Stimulated activated CD4-positive, alpha-beta T cell treated with anti-CD3 and anti-CD28 coated beads, Interleukin-2, amount 100 ng/mL, for 24 hours (primary cell): ENCODE measurements at regions not wholly inside any gene's neighbourhood (a gene's known extent, or its start where the extent isn't known, plus 50 kb on each side); places are given as distances from the start of the nearest gene placed in this dataset.

Experiments
- DNase-seq, 2 donors: peaks; one replicate each; pipeline ENCODE4 v3.0.0-alpha.2; 2020

- no peak for DNase-seq
Observed at GRCh38 chr2:238726670-238727584, 121.0 kb upstream of the TWIST2 start.

GRCh38 chr2:238727585-238728329 lies 120.1 kb upstream of the TWIST2 start:
- DNase-seq = no peak

- no peak for DNase-seq
Observed at GRCh38 chr2:238728330-238729260, 119.3 kb upstream of the TWIST2 start.

- DNase-seq = no peak
Observed at GRCh38 chr2:238729261-238729935, 118.5 kb upstream of the TWIST2 start.

GRCh38 chr2:238730001-238730669 lies 117.8 kb upstream of the TWIST2 start:
- no peak for DNase-seq

GRCh38 chr2:238730881-238731280 lies 117.0 kb upstream of the TWIST2 start:
- DNase-seq = no peak

- DNase-seq = no peak
Observed at GRCh38 chr2:238731961-238732360, 115.9 kb upstream of the TWIST2 start.

GRCh38 chr2:238738917-238739316 lies 109.0 kb upstream of the TWIST2 start:
- DNase-seq = no peak

- no peak for DNase-seq
Observed at GRCh38 chr2:238739668-238740067, 108.2 kb upstream of the TWIST2 start.

GRCh38 chr2:238741277-238741676 lies 106.6 kb upstream of the TWIST2 start:
- DNase-seq = no peak

GRCh38 chr2:238742066-238742465 lies 105.8 kb upstream of the TWIST2 start:
- no peak for DNase-seq

GRCh38 chr2:238742664-238743063 lies 105.2 kb upstream of the TWIST2 start:
- no peak for DNase-seq

- no peak for DNase-seq
Observed at GRCh38 chr2:238743243-238744065, 104.4 kb upstream of the TWIST2 start.

- DNase-seq = no peak
Observed at GRCh38 chr2:238744951-238745350, 102.9 kb upstream of the TWIST2 start.

- no peak for DNase-seq
Observed at GRCh38 chr2:238745997-238746396, 101.9 kb upstream of the TWIST2 start.

GRCh38 chr2:238747114-238747513 lies 100.8 kb upstream of the TWIST2 start:
- no peak for DNase-seq

- DNase-seq = no peak
Observed at GRCh38 chr2:238747557-238747956, 100.3 kb upstream of the TWIST2 start.

GRCh38 chr2:238750212-238750904 lies 97.5 kb upstream of the TWIST2 start:
- no peak for DNase-seq

GRCh38 chr2:238754259-238754658 lies 93.6 kb upstream of the TWIST2 start:
- DNase-seq = no peak

GRCh38 chr2:238761868-238762267 lies 86.0 kb upstream of the TWIST2 start:
- no peak for DNase-seq
